H1 (cell line): ENCODE measurements at regions not wholly inside any gene's neighbourhood (a gene's known extent, or its start where the extent isn't known, plus 50 kb on each side); places are given as distances from the start of the nearest gene placed in this dataset.

ENCODE experiments used
- BCL11A ChIP-seq, 2 experiments: IDR thresholded peaks; one replicate each; pipeline ENCODE4 v1.6.1; 2011; ENCODE audit warnings: low read depth in 2 of 2, low read length in 2 of 2, mild to moderate bottlenecking in 2 of 2
- CEBPB ChIP-seq: IDR thresholded peaks from 2 replicates; pipeline ENCODE4 v1.6.1; 2012; ENCODE audit warnings: low read depth, low read length
- CHD2 ChIP-seq: IDR thresholded peaks from 2 replicates; pipeline ENCODE4 v1.6.1; 2012; ENCODE audit warnings: low read length, improper control_type of control experiment
- CTCF ChIP-seq, 3 experiments: IDR thresholded peaks; 1 replicate in 2 of 3; 2 replicates in 1 of 3; pipeline versions ENCODE4 v1.5.1 to v1.6.1; 2011; ENCODE audit warnings: low read length in 3 of 3, mild to moderate bottlenecking in 3 of 3, inconsistent platforms in 2 of 3, low read depth in 1 of 3, moderate library complexity in 1 of 3; ENCODE audit not compliant: insufficient read depth in 1 of 3; ENCODE audit errors: control extremely low read depth in 1 of 3
- HDAC2 ChIP-seq, 2 experiments: fragments of 300-600 bp in 1 of 2; sonication (generic) in 1 of 2; IDR thresholded peaks; 2 replicates each; pipeline ENCODE4 v1.6.1; 2011 to 2012; ENCODE audit warnings: low read depth in 2 of 2, low read length in 2 of 2, mild to moderate bottlenecking in 2 of 2, moderate library complexity in 2 of 2, borderline replicate concordance in 1 of 2, inconsistent platforms in 1 of 2
- PHF8 ChIP-seq: fragments of 200-600 bp; sonication (generic); conservative IDR thresholded peaks from 2 replicates; pipeline ENCODE4 v1.7.1; 2012; ENCODE audit warnings: low read depth, mild to moderate bottlenecking, inconsistent platforms, low read length, moderate library complexity
- SP1 ChIP-seq: IDR thresholded peaks from 2 replicates; pipeline ENCODE4 v1.6.1; 2011; ENCODE audit warnings: low read depth, low read length
- TBP ChIP-seq: IDR thresholded peaks from 2 replicates; pipeline ENCODE4 v1.6.1; 2011; ENCODE audit warnings: low read depth, low read length, improper control_type of control experiment

- TF ChIP-seq CTCF (IDR thresholded peaks at IDR 0.05; ENCODE audit: control extremely low read depth in 1 of 3, insufficient read depth in 1 of 3, low read depth in 1 of 3, low read length in 3 of 3): no peak
- no peak for TF ChIP-seq BCL11A (IDR thresholded peaks at IDR 0.05; ENCODE audit: low read depth in 2 of 2, low read length in 2 of 2)
- TF ChIP-seq HDAC2 (IDR thresholded peaks at IDR 0.05; ENCODE audit: borderline replicate concordance in 1 of 2, low read depth in 2 of 2, low read length in 2 of 2): no peak
- TF ChIP-seq TBP: no peak
- no peak for TF ChIP-seq PHF8
- TF ChIP-seq CEBPB: no peak
- TF ChIP-seq CHD2: no peak
- no peak for TF ChIP-seq SP1
Measured at GRCh38 chr2:76310894-76311633, 600.3 kb upstream of the GCFC2 start.
